ENCODE measurements at regions not wholly inside any gene's neighbourhood (a gene's known extent, or its start where the extent isn't known, plus 50 kb on each side); places are given as distances from the start of the nearest gene placed in this dataset.

GRCh38 chr6:105892577-105893262 is 193.4 kb upstream of the PRDM1 start:
- no peaks in the 10 kb centered on the region for H3K36me3 ChIP-seq (ENCODE audit: low read length)
- H3K9me2 ChIP-seq (replicated peaks; ENCODE audit: insufficient read depth, low read length): no peaks in the 10 kb centered on the region; the same call in 1 of the 2 replicates
- H3K4me2 ChIP-seq (ENCODE audit: low read depth, low read length, poor library complexity, severe bottlenecking): no peak overlapping the region
- no peaks in the 10 kb centered on the region for H3K9me3 ChIP-seq (ENCODE audit: insufficient read depth, low read length)
- TF ChIP-seq, protein P1, sequence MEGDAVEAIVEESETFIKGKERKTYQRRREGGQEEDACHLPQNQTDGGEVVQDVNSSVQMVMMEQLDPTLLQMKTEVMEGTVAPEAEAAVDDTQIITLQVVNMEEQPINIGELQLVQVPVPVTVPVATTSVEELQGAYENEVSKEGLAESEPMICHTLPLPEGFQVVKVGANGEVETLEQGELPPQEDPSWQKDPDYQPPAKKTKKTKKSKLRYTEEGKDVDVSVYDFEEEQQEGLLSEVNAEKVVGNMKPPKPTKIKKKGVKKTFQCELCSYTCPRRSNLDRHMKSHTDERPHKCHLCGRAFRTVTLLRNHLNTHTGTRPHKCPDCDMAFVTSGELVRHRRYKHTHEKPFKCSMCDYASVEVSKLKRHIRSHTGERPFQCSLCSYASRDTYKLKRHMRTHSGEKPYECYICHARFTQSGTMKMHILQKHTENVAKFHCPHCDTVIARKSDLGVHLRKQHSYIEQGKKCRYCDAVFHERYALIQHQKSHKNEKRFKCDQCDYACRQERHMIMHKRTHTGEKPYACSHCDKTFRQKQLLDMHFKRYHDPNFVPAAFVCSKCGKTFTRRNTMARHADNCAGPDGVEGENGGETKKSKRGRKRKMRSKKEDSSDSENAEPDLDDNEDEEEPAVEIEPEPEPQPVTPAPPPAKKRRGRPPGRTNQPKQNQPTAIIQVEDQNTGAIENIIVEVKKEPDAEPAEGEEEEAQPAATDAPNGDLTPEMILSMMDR (IDR thresholded peaks at IDR 0.05; ENCODE audit: insufficient read depth, low read length, poor library complexity, severe bottlenecking): no peak
- TF ChIP-seq EZH2phosphoT487 (conservative IDR thresholded peaks at IDR 0.05; ENCODE audit: low read length): no peak
- no peaks in the 10 kb centered on the region for H3K27me3 ChIP-seq (ENCODE audit: low read length)
- H2AFZ ChIP-seq (ENCODE audit: low read depth, low read length, severe bottlenecking): no peak overlapping the region
- no peaks in the 10 kb centered on the region for H3F3A ChIP-seq (ENCODE audit: insufficient read depth)
- H3K79me2 ChIP-seq (ENCODE audit: insufficient read depth, low read length): no peaks in the 10 kb centered on the region
- no peak overlapping the region for H3K9ac ChIP-seq (ENCODE audit: low read length)
- H3K27ac ChIP-seq (ENCODE audit: low read depth, low read length): no peak overlapping the region
- H3K4me3 ChIP-seq (ENCODE audit: insufficient read depth, low read length, poor library complexity, severe bottlenecking): no peak overlapping the region
- no peaks in the 10 kb centered on the region for H4K20me1 ChIP-seq (ENCODE audit: low read depth, low read length)

DNA sequence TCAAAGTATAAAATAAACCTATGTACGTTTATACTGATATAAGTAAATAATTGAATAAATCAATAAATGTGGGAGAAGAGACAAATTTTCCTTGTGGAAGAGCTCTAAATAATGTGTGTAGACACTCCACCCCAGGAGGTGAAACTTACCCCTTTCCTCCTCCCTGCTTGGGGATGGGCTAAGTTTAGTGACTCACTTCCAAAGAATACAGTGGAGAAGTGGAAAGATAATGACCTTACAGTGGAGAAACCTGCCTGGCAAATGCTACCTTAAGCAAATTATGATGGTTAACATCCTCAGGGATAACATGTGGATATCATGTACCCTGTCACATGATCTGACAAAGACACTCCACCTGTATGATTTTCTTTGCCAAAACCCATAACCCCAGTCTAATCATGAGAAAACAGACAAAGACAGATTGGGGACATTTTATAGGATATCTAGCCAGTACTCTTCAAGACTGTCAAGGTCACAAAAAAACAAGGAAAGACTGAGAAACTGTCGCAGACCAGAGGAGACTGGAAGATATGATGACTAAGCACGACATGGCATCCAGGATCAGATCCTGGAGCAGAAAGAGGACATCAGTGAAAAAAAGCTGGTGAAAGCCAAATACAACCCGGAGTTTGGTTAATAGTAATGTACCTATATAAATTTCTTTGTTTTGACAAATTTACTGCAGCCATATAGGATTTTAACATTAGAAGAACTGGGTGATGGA is 195.5 kb upstream of the PRDM1 start:
- TF ChIP-seq, protein P1 (IDR thresholded peaks at IDR 0.05; ENCODE audit: insufficient read depth, low read length, poor library complexity, severe bottlenecking): no peak
- no peak for TF ChIP-seq EZH2phosphoT487 (conservative IDR thresholded peaks at IDR 0.05; ENCODE audit: low read length)
- no peak overlapping the region for H3K4me2 ChIP-seq (ENCODE audit: low read depth, low read length, poor library complexity, severe bottlenecking)
- H3K9me3 ChIP-seq (ENCODE audit: insufficient read depth, low read length): no peaks in the 10 kb centered on the region
- no peaks in the 10 kb centered on the region for H3K79me2 ChIP-seq (ENCODE audit: insufficient read depth, low read length)
- no peaks in the 10 kb centered on the region for H3K36me3 ChIP-seq (ENCODE audit: low read length)
- no peaks in the 10 kb centered on the region for H3K27me3 ChIP-seq (ENCODE audit: low read length)
- no peak overlapping the region for H3K4me3 ChIP-seq (ENCODE audit: insufficient read depth, low read length, poor library complexity, severe bottlenecking)
- no peak overlapping the region for H2AFZ ChIP-seq (ENCODE audit: low read depth, low read length, severe bottlenecking)
- no peaks in the 10 kb centered on the region; the same call in 1 of the 2 replicates for H3K9me2 ChIP-seq (replicated peaks; ENCODE audit: insufficient read depth, low read length)
- H4K20me1 ChIP-seq (ENCODE audit: low read depth, low read length): no peaks in the 10 kb centered on the region
- no peak overlapping the region for H3K9ac ChIP-seq (ENCODE audit: low read length)
- H3K27ac ChIP-seq (ENCODE audit: low read depth, low read length): no peak overlapping the region
- no peaks in the 10 kb centered on the region for H3F3A ChIP-seq (ENCODE audit: insufficient read depth)

DNA sequence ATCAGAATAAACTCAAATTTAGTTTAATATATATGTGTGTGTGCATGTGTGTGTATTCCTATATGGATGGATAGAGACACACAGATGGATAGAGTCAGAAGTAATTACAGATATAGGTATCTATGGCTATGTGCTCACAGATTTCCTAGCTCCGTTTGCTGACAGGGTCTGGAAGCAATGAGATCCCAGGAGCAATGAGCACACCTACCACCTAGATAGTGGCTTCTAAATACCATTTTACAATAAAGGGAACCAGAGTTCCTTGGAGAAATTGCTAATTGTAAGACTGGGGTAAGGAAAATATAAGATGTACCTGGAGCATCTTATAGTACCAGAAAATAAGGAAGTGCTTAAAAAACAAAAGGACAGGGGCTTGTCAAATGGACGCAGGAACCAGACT is 196.2 kb upstream of the PRDM1 start:
- Histone ChIP-seq H3K79me2 (ENCODE audit: insufficient read depth, low read length) (no peaks in the 10 kb centered on the region), H3K9ac (ENCODE audit: low read length) (no peak overlapping the region), H3K4me3 (ENCODE audit: insufficient read depth, low read length, poor library complexity, severe bottlenecking) (no peak overlapping the region), H3K9me3 (ENCODE audit: insufficient read depth, low read length) (no peaks in the 10 kb centered on the region), H2AFZ (ENCODE audit: low read depth, low read length, severe bottlenecking) (no peak overlapping the region), H3K27ac (ENCODE audit: low read depth, low read length) (no peak overlapping the region), H4K20me1 (ENCODE audit: low read depth, low read length) (no peaks in the 10 kb centered on the region), H3K9me2 (replicated peaks; ENCODE audit: insufficient read depth, low read length) (no peaks in the 10 kb centered on the region; the same call in 1 of the 2 replicates), H3K4me2 (ENCODE audit: low read depth, low read length, poor library complexity, severe bottlenecking) (no peak overlapping the region), H3K27me3 (ENCODE audit: low read length) (no peaks in the 10 kb centered on the region), H3K36me3 (ENCODE audit: low read length) (no peaks in the 10 kb centered on the region), H3F3A (ENCODE audit: insufficient read depth) (no peaks in the 10 kb centered on the region)
- TF ChIP-seq, protein P1 (IDR thresholded peaks at IDR 0.05; ENCODE audit: insufficient read depth, low read length, poor library complexity, severe bottlenecking): no peak
- no peak for TF ChIP-seq EZH2phosphoT487 (conservative IDR thresholded peaks at IDR 0.05; ENCODE audit: low read length)
